Hepatocyte (in vitro differentiated cells): ENCODE measurements at regions not wholly inside any gene's neighbourhood (a gene's known extent, or its start where the extent isn't known, plus 50 kb on each side); places are given as distances from the start of the nearest gene placed in this dataset.

Source experiments
- DNase-seq: peaks from one replicate; pipeline ENCODE4 v3.0.0-alpha.2; 2016; ENCODE audit warnings: low spot score
- H2AFZ ChIP-seq: fragments of 200-600 bp; sonication (generic); 2 replicates; pipeline ENCODE4 v1.6.0; 2016; ENCODE audit warnings: antibody characterized with exemption, mild to moderate bottlenecking
- H3K27ac ChIP-seq: fragments of 200-600 bp; sonication (generic); 2 replicates; pipeline ENCODE4 v1.5.1; 2016; ENCODE audit warnings: mild to moderate bottlenecking
- H3K27me3 ChIP-seq: fragments of 200-600 bp; sonication (generic); 2 replicates; pipeline ENCODE4 v1.6.1; 2016
- H3K36me3 ChIP-seq: fragments of 200-600 bp; sonication (generic); replicated peaks from 2 replicates; pipeline ENCODE4 v1.5.1; 2016; ENCODE audit warnings: low read depth; ENCODE audit not compliant: insufficient read depth
- H3K4me1 ChIP-seq: fragments of 200-600 bp; sonication (generic); 2 replicates; pipeline ENCODE4 v1.5.1; 2016; ENCODE audit warnings: mild to moderate bottlenecking, moderate library complexity; ENCODE audit not compliant: insufficient read depth
- H3K4me2 ChIP-seq: fragments of 200-600 bp; sonication (generic); 2 replicates; pipeline ENCODE4 v1.6.0; 2016
- H3K4me3 ChIP-seq: fragments of 200-600 bp; sonication (generic); 2 replicates; pipeline ENCODE4 v1.5.1; 2016; ENCODE audit warnings: mild to moderate bottlenecking
- H3K79me2 ChIP-seq: fragments of 200-600 bp; sonication (generic); 2 replicates; pipeline ENCODE4 v1.6.0; 2017; ENCODE audit warnings: mild to moderate bottlenecking
- H3K9me2 ChIP-seq: fragments of 200-600 bp; sonication (generic); replicated peaks from 2 replicates; pipeline ENCODE4 v1.6.0; 2017; ENCODE audit warnings: mild to moderate bottlenecking; ENCODE audit not compliant: insufficient read depth
- H3K9me3 ChIP-seq: fragments of 200-600 bp; sonication (generic); 2 replicates; pipeline ENCODE4 v1.5.1; 2016; ENCODE audit warnings: low read depth, mild to moderate bottlenecking
- H4K20me1 ChIP-seq: fragments of 200-600 bp; sonication (generic); 2 replicates; pipeline ENCODE4 v1.6.0; 2016; ENCODE audit warnings: mild to moderate bottlenecking; ENCODE audit not compliant: insufficient read depth, poor library complexity, severe bottlenecking
- EZH2 ChIP-seq: fragments of 200-600 bp; sonication (generic); IDR thresholded peaks from 2 replicates; pipeline ENCODE4 v1.6.1; 2016; ENCODE audit warnings: antibody characterized with exemption, mild to moderate bottlenecking, borderline replicate concordance
- EZH2phosphoT487 ChIP-seq: fragments of 200-600 bp; sonication (generic); IDR thresholded peaks from one replicate; pipeline ENCODE4 v1.6.1; 2018; ENCODE audit warnings: antibody characterized with exemption, mild to moderate bottlenecking, low read depth, moderate library complexity; ENCODE audit not compliant: unreplicated experiment, severe bottlenecking
- WGBS: methylation state at CpG from one replicate; pipeline ENCODE4 v1.1.6; 2016; ENCODE audit warnings: low lambda C conversion rate; ENCODE audit errors: missing lambda C conversion rate; 5-methylcytosine and 5-hydroxymethylcytosine counted together
- TF ChIP-seq, protein P1 (sequence below): fragments of 200-600 bp; sonication (generic); IDR thresholded peaks from 2 replicates; pipeline ENCODE4 v1.5.1; 2016; ENCODE audit warnings: antibody characterized with exemption, mild to moderate bottlenecking; ENCODE audit not compliant: poor library complexity

- 92% methylated on average over 3 of the region's 3 CpGs for WGBS
- Histone ChIP-seq H3K27me3 (no peaks in the 10 kb centered on the region), H3K4me2 (no peak overlapping the region), H3K4me1 (no peaks in the 10 kb centered on the region), H2AFZ (no peak overlapping the region), H3K79me2 (no peaks in the 10 kb centered on the region), H3K9me2 (no peaks in the 10 kb centered on the region), H4K20me1 (no peaks in the 10 kb centered on the region), H3K36me3 (no peaks in the 10 kb centered on the region), H3K27ac (no peak overlapping the region), H3K9me3 (peaks cover 5% of the 10 kb centered on the region), H3K4me3 (no peak overlapping the region)
- TF ChIP-seq EZH2: no peak
- TF ChIP-seq EZH2phosphoT487: no peak
- TF ChIP-seq, protein P1, sequence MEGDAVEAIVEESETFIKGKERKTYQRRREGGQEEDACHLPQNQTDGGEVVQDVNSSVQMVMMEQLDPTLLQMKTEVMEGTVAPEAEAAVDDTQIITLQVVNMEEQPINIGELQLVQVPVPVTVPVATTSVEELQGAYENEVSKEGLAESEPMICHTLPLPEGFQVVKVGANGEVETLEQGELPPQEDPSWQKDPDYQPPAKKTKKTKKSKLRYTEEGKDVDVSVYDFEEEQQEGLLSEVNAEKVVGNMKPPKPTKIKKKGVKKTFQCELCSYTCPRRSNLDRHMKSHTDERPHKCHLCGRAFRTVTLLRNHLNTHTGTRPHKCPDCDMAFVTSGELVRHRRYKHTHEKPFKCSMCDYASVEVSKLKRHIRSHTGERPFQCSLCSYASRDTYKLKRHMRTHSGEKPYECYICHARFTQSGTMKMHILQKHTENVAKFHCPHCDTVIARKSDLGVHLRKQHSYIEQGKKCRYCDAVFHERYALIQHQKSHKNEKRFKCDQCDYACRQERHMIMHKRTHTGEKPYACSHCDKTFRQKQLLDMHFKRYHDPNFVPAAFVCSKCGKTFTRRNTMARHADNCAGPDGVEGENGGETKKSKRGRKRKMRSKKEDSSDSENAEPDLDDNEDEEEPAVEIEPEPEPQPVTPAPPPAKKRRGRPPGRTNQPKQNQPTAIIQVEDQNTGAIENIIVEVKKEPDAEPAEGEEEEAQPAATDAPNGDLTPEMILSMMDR: no peak
- no peak for DNase-seq
Observed at GRCh38 chr7:19489162-19489820, 219.5 kb downstream of the POLR1F start.

GRCh38 chr7:19488056-19488455 is 220.8 kb downstream of the POLR1F start:
- H3K79me2 ChIP-seq: no peaks in the 10 kb centered on the region
- DNase-seq: no peak
- H4K20me1 ChIP-seq: no peaks in the 10 kb centered on the region
- no peak overlapping the region for H3K4me3 ChIP-seq
- H3K36me3 ChIP-seq: no peaks in the 10 kb centered on the region
- no peak overlapping the region for H3K27ac ChIP-seq
- WGBS: 97% methylated on average over 2 of the region's 2 CpGs
- peaks cover 5% of the 10 kb centered on the region for H3K9me3 ChIP-seq
- no peak overlapping the region for H3K4me2 ChIP-seq
- no peak overlapping the region for H2AFZ ChIP-seq
- TF ChIP-seq, protein P1: no peak
- no peaks in the 10 kb centered on the region for H3K9me2 ChIP-seq
- H3K4me1 ChIP-seq: no peaks in the 10 kb centered on the region
- H3K27me3 ChIP-seq: no peaks in the 10 kb centered on the region

DNA sequence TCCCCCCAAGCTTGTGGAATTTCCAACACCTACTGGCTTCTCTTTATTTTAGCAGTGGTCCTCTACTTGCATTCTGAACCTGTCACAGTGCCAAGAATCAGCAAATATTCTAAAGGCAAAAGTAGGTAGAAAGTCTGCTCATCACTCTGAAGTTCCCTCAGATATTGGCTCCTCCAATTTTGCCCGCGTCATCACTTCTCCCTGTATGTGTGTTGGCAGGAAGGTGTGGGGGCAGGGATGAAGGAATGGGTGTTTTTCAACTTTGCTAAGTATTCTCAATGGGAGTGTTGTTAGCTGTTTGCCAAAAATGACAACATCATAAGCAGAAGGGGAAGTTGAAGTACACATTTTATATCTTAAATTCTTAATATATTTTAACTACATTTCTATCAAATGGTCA is 226.2 kb downstream of the POLR1F start:
- H3K36me3 ChIP-seq: no peaks in the 10 kb centered on the region
- no peak overlapping the region for H2AFZ ChIP-seq
- TF ChIP-seq, protein P1: no peak
- TF ChIP-seq EZH2 (no peak), EZH2phosphoT487 (no peak)
- H3K4me3 ChIP-seq: no peak overlapping the region
- no peak for DNase-seq
- no peaks in the 10 kb centered on the region for H3K4me1 ChIP-seq
- no peak overlapping the region for H3K27ac ChIP-seq
- H3K27me3 ChIP-seq: no peaks in the 10 kb centered on the region
- H4K20me1 ChIP-seq: no peaks in the 10 kb centered on the region
- 85% methylated on average over 2 of the region's 2 CpGs for WGBS
- H3K4me2 ChIP-seq: no peak overlapping the region
- H3K79me2 ChIP-seq: no peaks in the 10 kb centered on the region
- H3K9me2 ChIP-seq: no peaks in the 10 kb centered on the region
- peaks cover 5% of the 10 kb centered on the region for H3K9me3 ChIP-seq

GRCh38 chr7:19480383-19480782 is 228.5 kb downstream of the POLR1F start:
- H2AFZ ChIP-seq: no peak overlapping the region
- no peaks in the 10 kb centered on the region for H3K4me1 ChIP-seq
- no peaks in the 10 kb centered on the region for H3K9me2 ChIP-seq
- 89% methylated on average over 3 of the region's 3 CpGs for WGBS
- H3K9me3 ChIP-seq: no peaks in the 10 kb centered on the region
- no peak for TF ChIP-seq EZH2
- TF ChIP-seq EZH2phosphoT487: no peak
- TF ChIP-seq, protein P1: no peak
- H4K20me1 ChIP-seq: no peaks in the 10 kb centered on the region
- H3K36me3 ChIP-seq: no peaks in the 10 kb centered on the region
- H3K79me2 ChIP-seq: no peaks in the 10 kb centered on the region
- H3K4me3 ChIP-seq: no peak overlapping the region
- H3K27me3 ChIP-seq: no peaks in the 10 kb centered on the region
- no peak overlapping the region for H3K4me2 ChIP-seq
- no peak for DNase-seq
- H3K27ac ChIP-seq: no peak overlapping the region
